Fibroblast of mammary gland (primary cell): ENCODE measurements at regions not wholly inside any gene's neighbourhood (a gene's known extent, or its start where the extent isn't known, plus 50 kb on each side); places are given as distances from the start of the nearest gene placed in this dataset.
A peak's percentile ranks its signal among the peaks of the same experiment; 100 is the strongest.

Source experiments
- DNase-seq: peaks from one replicate; pipeline ENCODE4 v3.0.0-alpha.2; 2010; ENCODE audit warnings: low read depth
- H3K4me3 ChIP-seq: 2 replicates; pipeline ENCODE4 v1.5.1; 2011; ENCODE audit warnings: low read depth, mild to moderate bottlenecking, low read length, moderate library complexity; ENCODE audit not compliant: control insufficient read depth
- CTCF ChIP-seq: conservative IDR thresholded peaks from 2 replicates; pipeline ENCODE4 v1.5.1; 2011; ENCODE audit warnings: low read depth, low read length, inconsistent platforms; ENCODE audit not compliant: control insufficient read depth, insufficient read depth

- DNase-seq: no peak
- no peak for TF ChIP-seq CTCF
- no peak overlapping the region for H3K4me3 ChIP-seq
Measured at GRCh38 chr2:128377071-128377910, 58.6 kb upstream of the HS6ST1 start.

- DNase-seq: no peak
- TF ChIP-seq CTCF: no peak
- H3K4me3 ChIP-seq: no peak overlapping the region
Measured at GRCh38 chr2:128378231-128379020, 59.8 kb upstream of the HS6ST1 start.

GRCh38 chr2:128379021-128380015 lies 60.6 kb upstream of the HS6ST1 start:
- DNase-seq: peak; percentile 90
- TF ChIP-seq CTCF: no peak
- no peak overlapping the region for H3K4me3 ChIP-seq

- no peak for TF ChIP-seq CTCF
- no peak for DNase-seq
Measured at GRCh38 chr2:128380061-128380889, 61.6 kb upstream of the HS6ST1 start.

GRCh38 chr2:128380961-128381938 lies 62.6 kb upstream of the HS6ST1 start:
- TF ChIP-seq CTCF: no peak
- H3K4me3 ChIP-seq: no peak overlapping the region
- DNase-seq: peak; percentile 34

More at GRCh38 chr2:128380061-128380889, 61.6 kb upstream of the HS6ST1 start:
- no peak overlapping the region for H3K4me3 ChIP-seq
